Stimulated activated effector memory CD8-positive, alpha-beta T cell treated with anti-CD3 and anti-CD28 coated beads, Interleukin-12 subunit alpha, Interleukin-12 subunit beta, amount 100 ng/mL, for 72 hours (primary cell): ENCODE measurements at regions not wholly inside any gene's neighbourhood (a gene's known extent, or its start where the extent isn't known, plus 50 kb on each side); places are given as distances from the start of the nearest gene placed in this dataset.

Experiments
- ATAC-seq: fragments of 150-1000 bp; cut with Tn5 transposase; 2 replicates; pipeline ENCODE4 v1.10.0; 2021
- DNase-seq, 2 donors: peaks; one replicate each; pipeline ENCODE4 v3.0.0; 2021 to 2022; ENCODE audit warnings: low spot score in 2 of 2
- H3K27ac Mint-ChIP-seq: one replicate; pipeline ENCODE4 v1.8.0; 2022; ENCODE audit warnings: mild to moderate bottlenecking, mixed read lengths
- H3K36me3 Mint-ChIP-seq: one replicate; pipeline ENCODE4 v1.8.0; 2022; ENCODE audit warnings: mild to moderate bottlenecking, mixed read lengths
- H3K4me1 Mint-ChIP-seq: one replicate; pipeline ENCODE4 v1.8.0; 2022; ENCODE audit warnings: mixed read lengths
- H3K4me3 Mint-ChIP-seq: one replicate; pipeline ENCODE4 v1.8.0; 2022; ENCODE audit warnings: mild to moderate bottlenecking, mixed read lengths
- H3K9me3 Mint-ChIP-seq: one replicate; pipeline ENCODE4 v1.8.0; 2022; ENCODE audit warnings: mixed read lengths

GRCh38 chr1:184919892-184920291 is 54.4 kb downstream of the NIBAN1 start:
- Mint-ChIP-seq H3K27ac (no peak overlapping the region), H3K9me3 (peaks cover under 1% of the 10 kb centered on the region), H3K36me3 (peaks cover 5% of the 10 kb centered on the region), H3K4me1 (peaks cover 36% of the 10 kb centered on the region), H3K4me3 (no peak overlapping the region)
- DNase-seq (no peak), ATAC-seq (no peak)

- H3K27ac Mint-ChIP-seq, result no peak overlapping the region
- peaks cover 5% of the 10 kb centered on the region for H3K36me3 Mint-ChIP-seq
- DNase-seq (no peak), ATAC-seq (no peak)
- no peak overlapping the region for H3K4me3 Mint-ChIP-seq
- no peaks in the 10 kb centered on the region for H3K9me3 Mint-ChIP-seq
- H3K4me1 Mint-ChIP-seq, result peaks cover 45% of the 10 kb centered on the region
These were observed 58.7 kb downstream of the NIBAN1 start for GRCh38 chr1:184915463-184916090.

- H3K4me1 Mint-ChIP-seq, result peaks cover 40% of the 10 kb centered on the region
These were observed 60.2 kb downstream of the NIBAN1 start for GRCh38 chr1:184914149-184914548.

GRCh38 chr1:184912392-184912791 is 61.9 kb downstream of the NIBAN1 start:
- no peak overlapping the region for H3K27ac Mint-ChIP-seq
- no peak overlapping the region for H3K4me3 Mint-ChIP-seq
- H3K4me1 Mint-ChIP-seq, result peaks cover 38% of the 10 kb centered on the region
- H3K9me3 Mint-ChIP-seq, result no peaks in the 10 kb centered on the region
- DNase-seq, result no peak
- H3K36me3 Mint-ChIP-seq, result peaks cover 5% of the 10 kb centered on the region
- ATAC-seq, result no peak

More at GRCh38 chr1:184914149-184914548, 60.2 kb downstream of the NIBAN1 start:
- ATAC-seq, result no peak
- DNase-seq, result no peak
- no peak overlapping the region for H3K4me3 Mint-ChIP-seq
- H3K36me3 Mint-ChIP-seq, result peaks cover 5% of the 10 kb centered on the region
- H3K9me3 Mint-ChIP-seq, result no peaks in the 10 kb centered on the region
- H3K27ac Mint-ChIP-seq, result no peak overlapping the region

GRCh38 chr1:184911830-184912229 is 62.5 kb downstream of the NIBAN1 start:
- Mint-ChIP-seq H3K9me3 (no peaks in the 10 kb centered on the region), H3K27ac (no peak overlapping the region), H3K36me3 (peaks cover 2% of the 10 kb centered on the region), H3K4me3 (no peak overlapping the region), H3K4me1 (peaks cover 35% of the 10 kb centered on the region)
- DNase-seq, result no peak
- no peak for ATAC-seq

GRCh38 chr1:184911103-184911745 is 63.1 kb downstream of the NIBAN1 start:
- Mint-ChIP-seq H3K4me3 (no peak overlapping the region), H3K36me3 (no peaks in the 10 kb centered on the region), H3K9me3 (no peaks in the 10 kb centered on the region), H3K4me1 (peaks cover 32% of the 10 kb centered on the region), H3K27ac (no peak overlapping the region)
- no peak for DNase-seq
- ATAC-seq, result no peak

- Mint-ChIP-seq H3K36me3 (no peaks in the 10 kb centered on the region), H3K4me1 (peaks cover 33% of the 10 kb centered on the region), H3K27ac (no peak overlapping the region), H3K4me3 (no peak overlapping the region), H3K9me3 (no peaks in the 10 kb centered on the region)
- ATAC-seq (no peak), DNase-seq (no peak)
These were observed 63.6 kb downstream of the NIBAN1 start for GRCh38 chr1:184910691-184911091.

- no peaks in the 10 kb centered on the region for H3K36me3 Mint-ChIP-seq
- ATAC-seq, result no peak
- no peaks in the 10 kb centered on the region for H3K9me3 Mint-ChIP-seq
- peaks cover 33% of the 10 kb centered on the region for H3K4me1 Mint-ChIP-seq
- DNase-seq, result no peak
- no peak overlapping the region for H3K27ac Mint-ChIP-seq
- H3K4me3 Mint-ChIP-seq, result no peak overlapping the region
These were observed 64.3 kb downstream of the NIBAN1 start for GRCh38 chr1:184910005-184910404.

GRCh38 chr1:184909019-184909418 is 65.3 kb downstream of the NIBAN1 start:
- ATAC-seq, result no peak
- peaks cover 3% of the 10 kb centered on the region for H3K9me3 Mint-ChIP-seq
- no peaks in the 10 kb centered on the region for H3K36me3 Mint-ChIP-seq
- peaks cover 41% of the 10 kb centered on the region for H3K4me1 Mint-ChIP-seq
- no peak overlapping the region for H3K27ac Mint-ChIP-seq
- no peak for DNase-seq
- H3K4me3 Mint-ChIP-seq, result no peak overlapping the region

- Mint-ChIP-seq H3K36me3 (no peaks in the 10 kb centered on the region), H3K4me1 (peaks cover 44% of the 10 kb centered on the region), H3K4me3 (no peak overlapping the region), H3K9me3 (peaks cover 3% of the 10 kb centered on the region), H3K27ac (peak overlapping the region; percentile 23)
- DNase-seq (no peak), ATAC-seq (no peak)
These were observed 65.8 kb downstream of the NIBAN1 start for GRCh38 chr1:184908506-184908905.

GRCh38 chr1:184907500-184907899 is 66.8 kb downstream of the NIBAN1 start:
- peaks cover 52% of the 10 kb centered on the region for H3K4me1 Mint-ChIP-seq
- ATAC-seq, result no peak

GRCh38 chr1:184906761-184907160 is 67.5 kb downstream of the NIBAN1 start:
- no peak overlapping the region for H3K27ac Mint-ChIP-seq
- no peaks in the 10 kb centered on the region for H3K36me3 Mint-ChIP-seq
- no peak for ATAC-seq
- H3K4me3 Mint-ChIP-seq, result no peak overlapping the region
- DNase-seq, result no peak
- H3K4me1 Mint-ChIP-seq, result peaks cover 45% of the 10 kb centered on the region
- peaks cover 3% of the 10 kb centered on the region for H3K9me3 Mint-ChIP-seq

More at GRCh38 chr1:184907500-184907899, 66.8 kb downstream of the NIBAN1 start:
- Mint-ChIP-seq H3K36me3 (no peaks in the 10 kb centered on the region), H3K4me3 (no peak overlapping the region), H3K27ac (no peak overlapping the region), H3K9me3 (peaks cover 3% of the 10 kb centered on the region)
- no peak for DNase-seq

- Mint-ChIP-seq H3K27ac (peak overlapping the region; percentile 65), H3K9me3 (peaks cover 3% of the 10 kb centered on the region), H3K4me3 (peak overlapping the region; percentile 40), H3K4me1 (peaks cover 44% of the 10 kb centered on the region), H3K36me3 (no peaks in the 10 kb centered on the region)
- DNase-seq (no peak), ATAC-seq (no peak)
These were observed 68.5 kb downstream of the NIBAN1 start for GRCh38 chr1:184905601-184906322.

- Mint-ChIP-seq H3K36me3 (peaks cover 21% of the 10 kb centered on the region), H3K27ac (no peak overlapping the region), H3K9me3 (peaks cover 3% of the 10 kb centered on the region), H3K4me1 (peaks cover 39% of the 10 kb centered on the region), H3K4me3 (no peak overlapping the region)
- no peak for ATAC-seq
- DNase-seq, result no peak
These were observed 71.1 kb downstream of the NIBAN1 start for GRCh38 chr1:184903111-184903692.

- Mint-ChIP-seq H3K27ac (no peak overlapping the region), H3K4me3 (no peak overlapping the region), H3K9me3 (peaks cover 3% of the 10 kb centered on the region), H3K4me1 (peaks cover 54% of the 10 kb centered on the region), H3K36me3 (peaks cover 42% of the 10 kb centered on the region)
- no peak for DNase-seq
- ATAC-seq, result no peak
These were observed 73.8 kb downstream of the NIBAN1 start for GRCh38 chr1:184900507-184900906.
